ENCODE measurements at regions not wholly inside any gene's neighbourhood (a gene's known extent, or its start where the extent isn't known, plus 50 kb on each side); places are given as distances from the start of the nearest gene placed in this dataset.
A peak's percentile ranks its signal among the peaks of the same experiment; 100 is the strongest.

DNA sequence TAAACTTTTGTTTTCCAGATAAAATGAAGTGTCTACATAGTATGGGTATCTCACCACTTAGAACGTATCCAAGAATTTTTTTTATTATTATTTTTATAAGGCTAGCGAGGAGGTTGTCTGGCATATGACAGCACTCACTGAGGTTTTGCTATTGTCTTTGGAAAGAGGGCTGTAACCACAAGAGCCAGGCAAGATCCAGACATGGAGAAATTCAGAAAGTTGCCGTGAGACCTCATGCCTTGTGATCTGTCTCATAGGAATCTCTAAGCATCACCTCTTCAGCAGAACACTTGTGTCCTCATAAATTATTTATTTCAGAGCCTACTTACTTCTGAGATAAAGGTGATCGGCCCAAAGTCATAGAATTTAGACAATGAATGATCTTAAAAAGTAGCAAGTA, 410.8 kb downstream of the CDH11 start:
- DNase-seq (ENCODE audit: low read depth, low spot score), result peak; percentile 89
- in situ Hi-C loops (cut with HindIII; ENCODE audit: low sequenced_read_pairs), result no loop called here

DNA sequence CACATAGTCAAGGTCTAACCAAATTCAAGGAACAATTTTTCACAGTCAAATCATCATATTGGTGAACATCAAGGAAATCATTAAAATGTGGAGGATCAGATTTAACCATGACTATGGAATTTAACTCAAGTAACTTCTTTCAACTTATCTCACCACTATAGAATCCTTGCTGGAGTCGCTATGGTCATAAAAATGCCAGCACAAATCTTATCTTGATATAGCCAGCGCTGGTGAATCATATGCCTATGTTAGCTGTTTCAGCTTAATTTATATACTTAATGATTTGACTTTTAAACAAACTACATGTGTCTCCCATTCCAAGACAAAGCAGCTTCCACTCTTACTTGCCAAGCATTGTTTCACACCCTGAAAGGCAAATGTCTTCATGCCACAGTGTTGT, 416.4 kb downstream of the CDH11 start:
- DNase-seq (ENCODE audit: low read depth, low spot score), result peak; percentile 16
- H3K4me3 ChIP-seq (ENCODE audit: low read depth, low read length), result no peak overlapping the region
- no peak for TF ChIP-seq CTCF (IDR thresholded peaks at IDR 0.05; ENCODE audit: low read depth, low read length)
- in situ Hi-C loops (cut with HindIII; ENCODE audit: low sequenced_read_pairs), result no loop called here

More for the DNA sequence above, 410.8 kb downstream of the CDH11 start:
- TF ChIP-seq CTCF (IDR thresholded peaks at IDR 0.05; ENCODE audit: low read depth, low read length), result no peak
- no peak overlapping the region for H3K4me3 ChIP-seq (ENCODE audit: low read depth, low read length)

DNA sequence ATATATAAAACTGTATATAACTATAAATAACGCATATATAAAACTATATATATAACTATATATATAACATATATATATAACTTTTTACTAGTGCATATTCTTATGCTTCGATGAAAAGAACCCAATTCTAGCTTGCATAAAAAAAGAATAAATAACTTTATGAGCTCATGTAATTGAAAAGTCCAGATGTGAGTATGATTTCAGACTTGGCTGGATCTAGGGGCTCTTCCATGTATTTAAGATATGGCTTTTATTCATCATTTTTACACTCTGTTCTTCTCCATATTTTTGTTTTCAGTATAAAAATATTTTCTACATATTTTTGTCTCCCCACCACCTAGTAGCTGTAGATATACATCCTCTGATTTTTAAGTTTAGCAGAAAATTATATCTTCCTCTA, 417.5 kb downstream of the CDH11 start:
- in situ Hi-C loops (cut with HindIII; ENCODE audit: low sequenced_read_pairs), result no loop called here
- TF ChIP-seq CTCF (IDR thresholded peaks at IDR 0.05; ENCODE audit: low read depth, low read length), result no peak
- H3K4me3 ChIP-seq (ENCODE audit: low read depth, low read length), result no peak overlapping the region
- no peak for DNase-seq (ENCODE audit: low read depth, low spot score)

GRCh38 chr16:64702415-64702814, 419.4 kb downstream of the CDH11 start:
- no peak for DNase-seq (ENCODE audit: low read depth, low spot score)
- in situ Hi-C loops (cut with HindIII; ENCODE audit: low sequenced_read_pairs), result no loop called here
- no peak for TF ChIP-seq CTCF (IDR thresholded peaks at IDR 0.05; ENCODE audit: low read depth, low read length)
- H3K4me3 ChIP-seq (ENCODE audit: low read depth, low read length), result no peak overlapping the region

- no peak for DNase-seq (ENCODE audit: low read depth, low spot score)
- H3K4me3 ChIP-seq (ENCODE audit: low read depth, low read length), result no peak overlapping the region
- TF ChIP-seq CTCF (IDR thresholded peaks at IDR 0.05; ENCODE audit: low read depth, low read length), result no peak
- in situ Hi-C loops (cut with HindIII; ENCODE audit: low sequenced_read_pairs), result no loop called here
Measured at GRCh38 chr16:64700628-64701027, 421.2 kb downstream of the CDH11 start.

DNA sequence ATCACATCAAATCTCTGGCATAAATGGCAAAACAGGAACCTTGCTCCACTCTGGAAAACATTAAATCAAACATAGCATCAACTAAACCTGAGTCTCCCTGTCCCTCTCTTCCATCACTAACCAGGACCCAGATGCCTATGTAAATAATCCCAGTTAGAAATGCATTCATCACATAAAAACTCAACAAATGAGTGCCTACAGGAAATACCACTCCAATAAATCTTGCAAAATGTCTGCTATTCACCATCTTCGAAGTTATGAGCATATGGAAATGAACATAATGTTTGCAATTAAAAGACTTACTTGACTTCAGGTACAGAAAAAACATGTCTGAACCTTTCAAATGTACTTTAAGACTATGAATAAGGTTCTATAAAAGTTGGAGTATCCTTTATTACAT, 425.0 kb downstream of the CDH11 start:
- no peak overlapping the region for H3K4me3 ChIP-seq (ENCODE audit: low read depth, low read length)
- no peak for DNase-seq (ENCODE audit: low read depth, low spot score)
- no peak for TF ChIP-seq CTCF (IDR thresholded peaks at IDR 0.05; ENCODE audit: low read depth, low read length)
- in situ Hi-C loops (cut with HindIII; ENCODE audit: low sequenced_read_pairs), result no loop called here

- no peak overlapping the region for H3K4me3 ChIP-seq (ENCODE audit: low read depth, low read length)
- no peak for TF ChIP-seq CTCF (IDR thresholded peaks at IDR 0.05; ENCODE audit: low read depth, low read length)
- DNase-seq (ENCODE audit: low read depth, low spot score), result no peak
- in situ Hi-C loops (cut with HindIII; ENCODE audit: low sequenced_read_pairs), result no loop called here
Measured at GRCh38 chr16:64695684-64696083, 426.2 kb downstream of the CDH11 start.
